ENCODE measurements at regions not wholly inside any gene's neighbourhood (a gene's known extent, or its start where the extent isn't known, plus 50 kb on each side); places are given as distances from the start of the nearest gene placed in this dataset.
"Not testable (repeated sequence)": the region's sequence is repeated elsewhere in the genome, so short reads cannot be mapped to it uniquely, and the experiment has no call there.

DNA sequence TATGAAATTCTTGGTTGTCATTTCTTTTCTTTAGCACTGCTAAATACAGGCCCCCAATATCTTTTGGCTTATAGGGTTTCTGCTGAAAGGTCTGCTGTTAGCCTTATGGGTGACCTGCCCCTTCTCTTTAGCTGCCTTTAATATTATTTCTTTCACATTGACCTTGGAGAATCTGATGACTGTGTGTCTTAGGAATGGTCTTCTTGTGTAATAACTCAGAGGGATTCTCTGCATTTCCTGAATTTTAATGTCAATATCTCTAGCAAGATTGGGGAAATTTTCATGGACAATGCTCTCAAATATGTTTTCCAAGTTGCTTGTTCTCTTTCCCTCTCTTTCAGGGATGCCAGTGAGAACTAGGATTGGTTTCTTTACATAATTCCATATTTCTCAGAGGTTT lies 292.4 kb downstream of the SLC7A11 start:
- no peak for DNase-seq

DNA sequence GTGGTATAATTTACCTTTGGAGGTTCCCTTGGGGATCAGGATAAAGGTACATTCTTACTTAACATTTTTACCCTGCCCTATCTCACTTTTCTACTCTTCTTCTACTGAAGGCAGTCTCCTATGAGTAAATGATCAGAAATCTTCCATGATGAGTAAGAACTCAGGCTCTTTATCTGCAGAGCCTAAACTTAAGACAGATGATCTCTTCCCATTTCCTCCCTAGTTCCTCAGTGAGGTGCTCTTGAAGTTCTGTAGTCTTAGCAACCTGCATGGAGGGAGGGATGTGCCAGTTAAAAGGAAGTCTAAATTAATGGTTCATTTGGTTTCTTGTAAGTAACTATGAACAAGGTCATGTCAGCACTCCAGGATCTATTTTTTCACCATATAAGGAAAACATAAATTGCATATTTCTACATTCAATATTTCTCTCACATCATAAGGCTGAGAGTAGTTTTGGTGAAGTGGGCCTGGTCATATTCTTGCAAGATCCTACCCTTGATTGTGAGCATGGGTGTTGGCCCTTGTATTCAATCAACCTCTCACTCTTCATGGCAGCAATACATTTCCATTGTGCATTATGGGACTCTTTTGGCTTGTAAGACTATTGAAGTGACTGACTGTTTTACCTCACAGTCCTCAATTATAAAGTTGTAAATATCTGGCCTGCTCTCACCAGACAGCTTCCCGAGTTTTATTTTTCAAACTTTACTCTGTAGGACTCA lies 295.5 kb downstream of the SLC7A11 start:
- no peak for DNase-seq

DNA sequence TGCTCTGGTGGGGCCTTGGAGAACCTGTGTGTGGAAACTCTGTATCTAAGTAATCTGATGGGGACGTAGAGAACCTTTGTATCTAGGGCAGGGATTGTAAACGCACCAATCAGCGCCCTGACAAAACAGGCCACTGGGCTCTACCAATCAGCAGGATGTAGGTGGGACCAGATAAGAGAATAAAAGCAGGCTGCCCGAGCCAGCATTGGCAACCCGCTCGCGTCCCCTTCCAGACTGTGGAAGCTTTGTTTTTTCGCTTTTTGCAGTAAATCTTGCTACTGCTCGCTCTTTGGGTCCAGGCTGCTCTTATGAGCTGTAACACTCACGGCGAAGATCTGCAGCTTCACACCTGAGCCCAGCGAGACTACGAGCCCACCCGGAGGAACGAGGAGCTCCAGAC lies 299.3 kb downstream of the SLC7A11 start:
- not testable (repeated sequence) for DNase-seq

DNA sequence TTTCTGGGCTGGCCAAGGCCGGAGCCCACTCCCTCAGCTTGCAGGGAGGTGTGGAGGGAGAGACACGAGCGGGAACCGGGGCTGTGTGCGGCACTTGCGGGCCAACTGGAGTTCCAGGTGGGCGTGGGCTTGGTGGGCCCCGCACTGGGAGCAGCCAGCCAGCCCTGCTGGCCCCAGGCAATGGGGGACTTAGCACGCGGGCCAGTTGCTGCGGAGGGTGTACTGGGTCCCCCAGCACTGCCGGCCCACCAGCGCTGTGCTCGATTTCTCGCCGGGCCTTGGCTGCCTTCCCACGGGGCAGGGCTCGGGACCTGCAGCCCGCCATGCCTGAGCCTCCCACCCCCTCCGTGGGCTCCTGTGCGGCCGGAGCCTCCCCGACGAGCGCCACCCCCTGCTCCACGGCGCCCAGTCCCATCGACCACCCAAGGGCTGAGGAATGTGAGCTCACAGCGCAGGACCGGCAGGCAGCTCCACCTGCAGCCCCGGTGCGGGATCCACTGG lies 300.1 kb downstream of the SLC7A11 start:
- DNase-seq, result not testable (repeated sequence)

DNA sequence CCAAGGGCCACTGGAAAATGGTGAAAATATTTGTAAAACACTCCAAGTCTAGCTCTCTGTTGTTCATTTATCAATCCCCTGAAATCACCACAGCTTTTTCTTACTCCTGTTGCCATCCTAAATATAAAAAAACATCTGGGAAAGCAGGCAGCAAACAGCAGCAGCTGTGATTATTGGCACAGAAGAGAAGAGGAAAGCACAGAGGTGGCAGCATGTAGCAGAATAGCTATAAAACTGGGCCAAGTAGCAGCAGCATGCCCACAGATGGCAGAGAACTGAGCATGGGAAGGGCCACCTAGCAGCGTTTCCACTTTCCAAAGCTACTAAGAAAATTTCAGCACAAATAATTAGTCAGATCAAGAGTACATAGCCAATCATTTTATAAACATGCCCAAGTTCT lies 307.2 kb downstream of the SLC7A11 start:
- DNase-seq, result no peak

DNA sequence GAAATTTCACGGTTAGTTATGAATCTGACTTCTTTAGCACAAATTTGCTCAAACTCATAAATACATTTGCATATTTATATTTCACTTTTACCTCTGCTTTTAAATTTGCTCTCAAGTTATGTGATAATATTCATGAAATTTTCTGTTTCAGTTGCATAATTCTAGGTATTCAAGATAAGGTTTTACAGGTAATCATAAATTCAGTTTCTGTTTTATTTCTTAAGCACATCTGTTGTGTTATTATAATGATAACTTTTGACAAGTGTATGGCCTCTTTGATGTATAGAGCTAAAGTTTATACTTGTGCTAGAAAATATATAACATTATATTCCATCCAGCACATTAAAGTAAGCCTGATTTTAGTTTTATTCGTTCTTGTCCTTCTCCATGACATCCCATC lies 308.1 kb downstream of the SLC7A11 start:
- DNase-seq, result no peak

DNA sequence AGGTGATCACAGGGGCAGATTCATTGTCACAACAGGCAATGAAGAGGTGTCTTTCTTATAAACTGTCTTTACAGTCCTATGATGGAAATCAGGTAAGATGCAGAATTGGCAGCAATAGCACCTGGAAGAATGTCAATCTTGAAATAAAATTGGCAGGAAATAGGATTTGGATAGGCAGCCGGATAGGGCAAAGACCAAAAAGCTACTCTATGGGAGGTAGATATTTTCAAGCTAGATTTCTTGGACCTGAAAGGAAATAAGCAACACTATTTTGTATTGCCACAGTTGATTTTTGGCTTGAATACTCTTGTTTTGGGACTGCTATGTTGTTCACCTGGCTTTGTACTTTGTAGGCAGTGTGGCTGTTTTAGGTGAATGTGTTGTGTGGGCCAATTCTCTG lies 314.2 kb downstream of the SLC7A11 start:
- no peak for DNase-seq

DNA sequence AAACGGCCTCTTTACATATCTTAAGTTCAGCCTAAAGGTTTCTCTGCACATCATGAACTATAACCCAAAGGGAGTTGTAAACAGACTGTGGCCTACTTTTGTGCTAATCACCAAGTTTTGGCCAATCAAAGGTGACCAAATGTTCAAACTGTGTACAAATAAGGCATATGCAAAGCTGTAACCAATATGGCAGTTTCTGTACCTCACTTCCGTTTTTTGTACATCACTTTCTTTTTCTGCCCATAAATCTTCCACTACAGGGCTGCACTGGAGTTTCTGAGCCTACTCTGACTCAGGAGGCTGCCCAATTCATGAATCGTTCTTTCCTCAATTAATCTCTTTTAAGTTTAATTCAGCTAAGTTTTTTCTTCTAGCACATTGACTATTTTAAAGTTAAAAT lies 318.7 kb downstream of the SLC7A11 start:
- DNase-seq, result no peak

DNA sequence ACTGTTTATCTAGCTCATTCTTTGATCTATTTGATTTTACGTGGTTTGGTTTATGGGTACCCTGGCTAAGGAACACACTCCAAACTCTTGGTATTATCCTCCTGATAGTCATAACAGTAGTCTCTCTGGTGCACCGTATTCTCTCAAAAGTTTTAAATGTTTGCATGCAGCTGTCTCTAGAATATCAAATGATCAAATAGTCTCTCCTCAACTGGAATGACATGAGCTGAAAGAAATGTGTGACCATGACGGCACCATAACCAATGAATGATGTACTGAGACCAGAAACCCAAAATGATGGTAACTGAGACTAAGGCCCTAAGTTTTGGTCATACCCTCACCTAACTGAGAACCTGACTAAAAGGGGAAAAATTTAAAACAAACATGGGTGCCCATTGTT lies 319.4 kb downstream of the SLC7A11 start:
- no peak for DNase-seq

DNA sequence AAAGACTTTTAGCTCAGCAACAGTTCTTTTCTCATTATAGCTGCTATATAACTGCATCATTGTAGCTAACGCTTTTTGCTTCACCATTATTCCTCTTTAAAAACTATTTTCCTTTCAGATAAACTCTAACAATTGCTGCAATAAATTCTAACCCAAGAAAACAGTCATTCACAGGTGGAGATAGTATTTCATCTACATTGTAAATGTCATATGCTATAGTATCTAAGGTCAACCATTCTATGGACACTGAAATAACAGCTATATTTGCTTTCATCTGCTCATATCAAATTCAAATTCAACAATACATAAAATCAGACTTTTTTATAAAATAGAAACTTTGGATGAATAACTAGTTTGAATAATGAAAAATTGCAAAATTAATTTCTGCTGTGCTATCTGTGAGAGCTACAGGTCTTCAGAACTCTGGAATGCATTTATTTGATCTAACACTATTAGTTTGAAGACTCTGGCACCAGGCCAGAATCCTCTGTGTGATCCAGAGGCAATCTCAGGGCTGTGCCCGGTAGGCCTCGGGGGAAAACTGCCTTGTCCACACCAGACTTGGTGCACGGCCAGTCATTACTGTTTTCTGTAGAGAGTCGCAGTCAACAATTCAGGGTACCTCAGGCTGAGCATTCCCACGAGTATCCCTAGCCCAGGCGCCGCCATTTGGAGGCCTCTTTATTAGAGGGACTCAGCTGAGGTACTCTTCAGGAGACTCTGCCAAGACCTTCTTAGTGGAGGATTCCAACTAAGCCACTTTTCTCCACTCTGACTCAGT lies 332.4 kb downstream of the SLC7A11 start:
- no peak for DNase-seq

DNA sequence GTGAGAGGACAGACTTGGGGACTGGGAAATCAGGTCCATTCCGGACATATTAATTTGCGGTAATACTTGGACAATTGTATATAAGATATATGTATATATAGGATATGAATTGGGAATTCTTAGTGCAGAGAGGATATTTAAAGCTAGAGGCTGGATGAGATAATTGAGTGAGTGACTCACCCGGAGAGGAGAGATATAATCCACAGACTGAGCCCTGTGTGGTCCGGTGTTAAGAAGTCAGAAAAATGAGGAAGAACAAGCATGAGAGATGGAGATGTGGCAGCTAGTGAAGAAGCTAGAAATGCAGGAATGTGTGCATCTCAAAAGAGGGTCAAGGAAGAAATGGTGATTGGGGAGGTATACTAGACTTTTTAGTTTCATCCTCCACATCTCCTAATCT lies 336.2 kb downstream of the SLC7A11 start:
- no peak for DNase-seq

DNA sequence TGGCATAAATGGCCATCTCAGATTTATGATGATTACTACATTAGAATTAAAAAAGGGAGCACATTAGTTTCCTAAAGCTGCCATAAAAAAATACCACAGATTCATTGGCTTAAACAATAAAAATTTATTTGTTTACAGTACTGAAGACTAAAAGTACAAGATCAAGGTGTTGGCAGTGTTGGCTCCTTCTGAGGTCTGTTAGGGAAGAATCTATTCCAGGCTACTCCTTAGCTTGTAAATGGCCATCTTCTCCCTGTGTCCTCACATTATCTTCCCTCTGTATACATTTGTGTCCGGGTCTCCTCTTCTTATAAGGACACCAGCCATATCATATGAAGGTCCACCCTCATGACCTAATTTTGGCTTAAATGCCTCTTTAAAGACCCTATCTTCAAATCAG lies 341.0 kb downstream of the SLC7A11 start:
- DNase-seq, result no peak

DNA sequence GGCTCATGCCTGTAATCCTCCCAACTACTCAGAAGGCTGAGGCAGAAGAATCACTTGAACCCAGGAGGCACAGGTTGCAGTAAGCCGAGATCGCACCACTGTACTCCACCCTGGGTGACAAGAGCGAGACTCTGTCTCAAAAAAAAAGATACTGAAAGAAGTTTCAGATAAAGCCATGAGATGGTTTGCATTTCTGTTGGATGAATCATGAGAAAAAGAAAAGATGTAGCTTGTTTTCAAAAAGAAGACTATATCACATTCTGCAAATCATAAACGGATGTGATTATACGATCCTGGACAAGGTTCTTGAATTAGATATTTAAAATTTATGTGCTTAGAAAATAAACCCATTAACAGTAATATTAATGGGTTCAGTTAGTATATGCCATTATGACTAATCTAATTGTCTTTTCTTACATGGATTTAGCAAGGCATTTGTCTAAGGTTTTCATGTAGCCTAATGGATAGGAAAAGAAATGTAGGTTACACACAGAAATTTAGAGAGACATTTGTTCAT lies 345.9 kb downstream of the SLC7A11 start:
- DNase-seq, result no peak

DNA sequence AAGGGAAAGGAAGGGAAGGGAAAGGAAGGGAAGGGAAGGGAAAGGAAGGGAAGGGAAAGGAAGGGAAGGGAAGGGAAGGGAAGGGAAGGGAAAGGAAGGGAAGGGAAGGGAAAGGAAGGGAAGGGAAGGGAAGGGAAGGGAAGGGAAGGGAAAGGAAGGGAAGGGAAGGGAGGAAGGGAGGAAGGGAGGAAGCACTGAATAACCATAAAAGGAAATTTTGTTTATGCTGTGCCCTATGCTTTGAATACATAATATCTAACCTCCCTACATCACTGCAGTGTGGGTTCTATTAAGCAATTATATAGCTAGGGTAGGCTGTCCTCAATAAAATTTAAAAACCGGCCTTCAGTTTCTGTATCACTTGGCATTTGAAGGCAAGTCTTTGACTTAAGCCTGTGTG lies 346.6 kb downstream of the SLC7A11 start:
- DNase-seq, result not testable (repeated sequence)

DNA sequence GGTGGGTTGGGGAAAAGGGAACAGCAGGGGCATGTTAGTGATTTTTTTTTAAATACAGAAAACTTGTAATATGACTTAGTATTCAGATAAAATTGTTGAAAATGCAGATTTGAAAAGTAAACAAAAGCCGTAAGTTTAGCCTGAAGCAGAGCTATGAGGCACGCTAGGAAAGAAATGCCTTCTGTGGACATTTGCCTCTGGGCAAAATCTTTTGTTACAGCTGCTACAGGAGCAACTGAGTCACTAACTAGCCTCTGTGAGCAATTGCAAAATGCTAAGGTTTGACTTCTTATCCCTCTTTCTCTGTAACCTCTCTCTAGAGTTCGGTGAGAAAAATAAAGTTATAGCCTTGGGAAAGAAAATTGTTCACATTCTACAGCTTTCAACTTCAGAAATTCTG lies 350.0 kb downstream of the SLC7A11 start:
- DNase-seq, result no peak

DNA sequence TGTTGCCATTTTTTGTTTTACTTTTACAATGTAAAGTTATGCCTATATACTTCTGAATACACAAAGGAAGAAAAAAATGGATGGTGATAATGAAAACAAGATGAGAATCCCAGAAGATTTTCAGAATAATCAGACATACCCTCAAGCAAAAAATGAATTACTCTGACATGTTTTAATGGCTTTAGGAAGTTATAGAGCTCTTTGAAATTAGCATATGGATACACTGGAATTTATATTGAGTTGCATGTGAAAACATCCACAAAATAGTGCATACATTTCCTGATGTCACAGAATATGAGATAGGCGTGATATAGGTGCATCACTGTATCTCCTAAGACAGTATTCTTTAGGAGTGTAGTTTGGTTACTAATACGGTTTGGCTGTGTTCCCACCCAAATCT lies 351.3 kb downstream of the SLC7A11 start:
- no peak for DNase-seq

DNA sequence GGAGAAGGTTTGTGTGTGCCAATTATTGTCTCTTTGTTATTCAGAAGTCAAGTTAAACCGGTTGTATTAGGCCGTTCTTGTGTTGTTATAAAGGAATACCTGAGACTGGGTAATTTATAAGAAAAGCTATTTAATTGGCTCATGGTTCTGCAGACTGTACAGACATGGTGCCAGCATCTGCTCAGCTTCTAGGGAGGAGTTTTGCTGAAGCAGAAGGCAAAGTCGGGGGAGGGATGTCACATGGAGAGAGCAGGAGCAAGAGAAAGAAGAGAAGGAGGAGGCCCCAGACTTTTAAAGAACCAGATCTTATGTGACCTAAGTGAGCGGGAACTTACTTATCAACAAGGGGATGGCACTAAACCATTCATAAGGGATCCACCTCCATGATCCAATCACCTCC lies 349.3 kb upstream of the PCDH18 start:
- DNase-seq, result no peak

DNA sequence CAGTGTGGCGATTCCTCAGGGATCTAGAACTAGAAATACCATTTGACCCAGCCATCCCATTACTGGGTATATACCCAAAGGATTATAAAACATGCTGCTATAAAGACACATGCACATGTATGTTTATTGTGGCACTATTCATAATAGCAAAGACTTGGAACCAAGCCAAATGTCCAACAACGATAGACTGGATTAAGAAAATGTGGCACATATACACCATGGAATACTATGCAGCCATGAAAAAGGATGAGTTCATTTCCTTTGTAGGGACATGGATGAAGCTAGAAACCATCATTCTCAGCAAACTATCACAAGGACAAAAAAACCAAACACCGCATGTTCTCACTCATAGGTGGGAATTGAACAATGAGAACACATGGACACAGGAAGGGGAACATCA lies 335.8 kb upstream of the PCDH18 start:
- not testable (repeated sequence) for DNase-seq

DNA sequence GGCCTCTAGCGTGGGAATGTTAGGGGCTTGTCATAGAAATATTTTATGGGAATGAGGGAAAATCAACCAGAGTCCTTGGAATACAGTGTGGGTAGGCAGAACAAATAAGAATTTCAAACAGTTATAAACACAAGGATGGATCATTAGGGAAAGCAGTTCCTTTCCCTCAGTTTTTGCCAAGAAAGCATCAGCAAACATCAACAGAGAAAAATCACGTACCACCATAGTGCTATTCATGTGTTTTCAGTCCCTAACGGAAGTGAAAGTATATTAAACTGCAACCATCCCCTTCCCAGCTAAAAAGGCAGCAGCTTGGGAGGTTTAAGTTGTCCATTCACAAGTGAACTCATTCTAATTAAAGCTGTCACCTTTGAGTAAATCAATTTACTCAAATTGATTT lies 334.4 kb upstream of the PCDH18 start:
- no peak for DNase-seq

DNA sequence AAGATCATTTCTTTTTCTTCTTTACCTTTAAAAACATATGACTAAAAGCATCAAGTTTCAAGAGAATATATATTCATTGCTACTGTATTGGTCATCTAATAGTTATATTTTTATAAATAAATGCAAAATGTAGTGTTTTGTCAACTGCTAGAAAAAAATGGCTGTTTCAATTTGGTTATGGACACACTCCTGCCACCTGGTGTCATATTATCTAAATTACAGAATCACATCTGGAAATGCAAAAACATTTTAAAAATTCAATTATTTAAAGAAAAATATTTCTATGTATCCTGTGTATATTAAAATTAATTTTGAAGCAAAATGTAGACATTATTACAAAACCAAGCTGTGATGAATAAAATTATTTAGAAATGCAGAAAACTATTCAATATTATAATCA lies 329.4 kb upstream of the PCDH18 start:
- no peak for DNase-seq

DNA sequence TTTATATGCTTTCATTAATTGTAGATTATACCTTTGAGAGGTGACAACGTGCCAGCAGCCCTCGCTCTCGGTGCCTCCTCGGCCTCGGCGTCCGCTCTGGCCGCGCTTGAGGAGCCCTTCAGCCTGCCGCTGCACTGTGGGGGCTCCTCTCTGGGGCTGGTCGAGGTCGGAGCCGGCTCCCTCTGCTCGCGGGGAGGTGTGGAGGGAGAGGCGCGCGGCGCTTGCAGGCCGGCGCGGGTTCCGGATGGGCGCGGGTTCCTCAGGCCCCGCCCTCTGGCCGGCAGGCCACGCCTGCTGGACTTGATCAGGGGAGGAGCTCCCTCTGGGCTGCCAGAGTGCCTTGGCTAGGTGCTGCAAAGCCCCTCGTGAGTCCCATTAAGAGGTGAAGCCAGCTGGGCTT lies 321.1 kb upstream of the PCDH18 start:
- no peak for DNase-seq

DNA sequence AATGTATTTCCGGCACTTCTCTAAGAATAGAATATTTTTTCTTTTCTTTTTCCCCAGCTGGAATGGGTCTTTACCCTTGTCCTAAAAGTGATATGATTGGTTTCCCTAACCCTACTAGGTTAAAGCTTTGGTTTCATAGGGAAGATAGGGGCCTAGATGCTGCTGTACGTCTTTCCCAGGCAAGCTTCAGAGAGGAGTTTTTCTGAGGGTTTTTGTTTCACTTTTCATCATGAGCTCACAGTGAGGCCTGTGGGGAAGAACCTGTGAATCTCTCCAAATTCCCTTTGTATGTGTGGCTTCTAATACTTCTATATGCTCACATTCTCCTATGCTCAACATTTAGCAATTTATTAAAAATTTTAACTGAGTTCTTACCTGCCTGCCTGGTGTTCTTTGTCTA lies 320.0 kb upstream of the PCDH18 start:
- DNase-seq, result no peak

DNA sequence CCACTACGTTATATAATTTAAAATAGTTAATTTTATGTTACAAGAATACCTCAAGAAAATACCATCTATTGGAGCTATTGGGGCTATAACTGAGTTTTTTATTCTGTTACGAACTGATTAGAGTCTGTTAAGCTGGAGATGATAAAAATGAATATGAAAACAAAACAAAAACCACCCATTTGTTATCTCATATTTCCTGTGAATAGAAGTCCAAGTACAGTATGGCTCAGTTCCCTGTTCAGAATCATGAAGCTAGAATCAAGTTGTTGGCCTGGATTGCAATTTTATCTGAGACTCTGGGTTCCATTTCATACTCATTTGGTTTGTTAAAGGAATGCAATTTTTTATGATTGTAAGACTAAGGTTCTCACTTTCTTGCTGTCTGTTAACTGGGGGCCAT lies 319.1 kb upstream of the PCDH18 start:
- DNase-seq, result no peak

DNA sequence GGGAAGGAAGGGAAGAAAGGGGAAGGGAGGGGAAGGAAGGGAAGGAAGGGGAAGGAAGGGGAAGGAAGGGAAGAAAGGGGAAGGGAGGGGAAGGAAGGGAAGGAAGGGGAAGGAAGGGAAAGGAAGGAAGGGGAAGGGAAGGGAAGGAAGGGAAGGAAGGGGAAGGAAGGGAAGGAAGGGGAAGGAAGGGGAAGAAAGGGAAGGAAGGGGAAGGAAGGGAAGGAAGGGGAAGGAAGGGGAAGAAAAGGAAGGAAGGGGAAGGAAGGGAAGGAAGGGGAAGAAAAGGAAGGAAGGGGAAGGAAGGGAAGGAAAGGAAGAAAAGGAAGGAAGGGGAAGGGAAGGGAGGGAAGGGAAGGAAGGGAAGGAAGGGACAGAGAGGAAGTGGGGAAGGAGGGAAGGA lies 295.7 kb upstream of the PCDH18 start:
- not testable (repeated sequence) for DNase-seq
